IgD-negative memory B cell (primary cell): ENCODE measurements at regions not wholly inside any gene's neighbourhood (a gene's known extent, or its start where the extent isn't known, plus 50 kb on each side); places are given as distances from the start of the nearest gene placed in this dataset.

Experiments used
- H3K27ac Mint-ChIP-seq, 3 donors: one replicate each; pipeline ENCODE4 v1.8.0; 2020 to 2022; ENCODE audit warnings: mild to moderate bottlenecking in 3 of 3, mixed read lengths in 3 of 3, moderate library complexity in 1 of 3
- H3K27me3 Mint-ChIP-seq: one replicate; pipeline ENCODE4 v1.8.0; 2021; ENCODE audit warnings: mixed read lengths
- H3K36me3 Mint-ChIP-seq: one replicate; pipeline ENCODE4 v1.8.0; 2020; ENCODE audit warnings: mild to moderate bottlenecking, mixed read lengths
- H3K4me1 Mint-ChIP-seq, 3 donors: one replicate each; pipeline ENCODE4 v1.8.0; 2020 to 2022; ENCODE audit warnings: mixed read lengths in 3 of 3, mild to moderate bottlenecking in 1 of 3
- H3K4me3 Mint-ChIP-seq, 4 donors: one replicate each; pipeline ENCODE4 v1.8.0; 2020 to 2022; ENCODE audit warnings: mild to moderate bottlenecking in 4 of 4, mixed read lengths in 4 of 4, moderate library complexity in 3 of 4
- H3K9me3 Mint-ChIP-seq, 3 donors: one replicate each; pipeline ENCODE4 v1.8.0; 2020 to 2021; ENCODE audit warnings: mixed read lengths in 3 of 3, mild to moderate bottlenecking in 1 of 3

DNA sequence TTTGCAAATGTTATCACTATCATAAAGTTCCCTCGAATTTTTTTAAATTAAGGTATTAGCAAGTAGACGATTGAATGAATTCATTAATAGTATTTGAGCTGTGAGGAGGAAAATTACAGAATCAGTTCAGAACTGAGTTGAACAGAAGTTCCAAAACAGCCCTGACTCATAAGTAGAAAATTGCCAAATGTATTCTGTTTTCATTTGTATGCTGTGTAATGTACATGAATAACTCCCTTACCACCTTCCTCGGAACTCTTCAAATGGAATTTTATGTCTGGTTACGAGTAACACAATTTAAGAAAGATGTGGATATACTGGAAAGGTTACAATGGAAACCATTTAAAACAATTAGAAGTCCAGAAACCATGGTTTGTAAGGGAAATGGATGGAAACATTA lies 283.3 kb upstream of the FAR2 start:
- H3K4me1 Mint-ChIP-seq = no peaks in the 10 kb centered on the region
- H3K4me3 Mint-ChIP-seq = no peak overlapping the region
- H3K27ac Mint-ChIP-seq = no peak overlapping the region
- H3K27me3 Mint-ChIP-seq = no peaks in the 10 kb centered on the region
- H3K36me3 Mint-ChIP-seq = no peaks in the 10 kb centered on the region
- no peaks in the 10 kb centered on the region for H3K9me3 Mint-ChIP-seq

DNA sequence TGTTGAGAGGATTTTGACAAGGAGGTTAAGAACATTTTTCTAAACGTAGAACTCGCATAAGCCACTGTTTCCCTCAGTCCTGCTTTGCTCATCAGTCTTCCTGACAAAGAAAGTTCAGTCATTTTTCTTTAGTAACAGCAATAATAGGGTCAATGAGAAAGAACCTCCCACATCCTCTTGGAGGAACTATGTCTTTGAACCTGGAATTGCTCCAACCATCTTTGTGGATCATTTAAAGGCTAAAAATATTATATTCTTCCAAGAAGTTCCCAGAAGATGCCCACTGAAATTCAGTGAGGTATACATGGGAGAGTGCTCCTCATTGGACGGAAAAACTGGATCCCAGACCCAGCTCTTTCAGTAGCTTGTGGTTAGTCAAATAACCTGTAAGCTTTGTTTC lies 282.8 kb upstream of the FAR2 start:
- Mint-ChIP-seq H3K36me3 (no peaks in the 10 kb centered on the region), H3K4me1 (no peaks in the 10 kb centered on the region), H3K4me3 (no peak overlapping the region), H3K27me3 (no peaks in the 10 kb centered on the region), H3K9me3 (peaks cover 0 to 2% (median 0%) of the 10 kb centered on the region in 3 donors), H3K27ac (no peak overlapping the region)

- H3K4me3 Mint-ChIP-seq = no peak overlapping the region
- no peaks in the 10 kb centered on the region for H3K27me3 Mint-ChIP-seq
- no peak overlapping the region for H3K27ac Mint-ChIP-seq
- no peaks in the 10 kb centered on the region for H3K36me3 Mint-ChIP-seq
- H3K4me1 Mint-ChIP-seq = no peaks in the 10 kb centered on the region
- H3K9me3 Mint-ChIP-seq = peaks cover 0 to 3% (median 0%) of the 10 kb centered on the region in 3 donors
Measured at GRCh38 chr12:28866715-28867503, 282.2 kb upstream of the FAR2 start.

- Mint-ChIP-seq H3K9me3 (peaks cover 0 to 4% (median 0%) of the 10 kb centered on the region in 3 donors), H3K27ac (no peak overlapping the region), H3K36me3 (no peaks in the 10 kb centered on the region), H3K4me3 (no peak overlapping the region), H3K4me1 (no peaks in the 10 kb centered on the region), H3K27me3 (no peaks in the 10 kb centered on the region)
Measured at GRCh38 chr12:28868414-28868813, 280.7 kb upstream of the FAR2 start.

- Mint-ChIP-seq H3K4me3 (no peak overlapping the region), H3K9me3 (peaks cover 0 to 4% (median 0%) of the 10 kb centered on the region in 3 donors), H3K27me3 (no peaks in the 10 kb centered on the region), H3K36me3 (no peaks in the 10 kb centered on the region), H3K27ac (no peak overlapping the region), H3K4me1 (no peaks in the 10 kb centered on the region)
Measured at GRCh38 chr12:28869197-28869596, 279.9 kb upstream of the FAR2 start.

- Mint-ChIP-seq H3K27me3 (no peaks in the 10 kb centered on the region), H3K27ac (no peak overlapping the region)
Measured at GRCh38 chr12:28870839-28871440, 278.1 kb upstream of the FAR2 start.

GRCh38 chr12:28872654-28873268 lies 276.3 kb upstream of the FAR2 start:
- Mint-ChIP-seq H3K4me1 (no peaks in the 10 kb centered on the region), H3K27me3 (no peaks in the 10 kb centered on the region), H3K4me3 (no peak overlapping the region), H3K36me3 (no peaks in the 10 kb centered on the region), H3K9me3 (peaks cover 0 to 4% (median 0%) of the 10 kb centered on the region in 3 donors), H3K27ac (no peak overlapping the region)

More at GRCh38 chr12:28870839-28871440, 278.1 kb upstream of the FAR2 start:
- peaks cover 0 to 4% (median 0%) of the 10 kb centered on the region in 3 donors for H3K9me3 Mint-ChIP-seq
- no peaks in the 10 kb centered on the region for H3K4me1 Mint-ChIP-seq
- H3K4me3 Mint-ChIP-seq = no peak overlapping the region
- no peaks in the 10 kb centered on the region for H3K36me3 Mint-ChIP-seq

DNA sequence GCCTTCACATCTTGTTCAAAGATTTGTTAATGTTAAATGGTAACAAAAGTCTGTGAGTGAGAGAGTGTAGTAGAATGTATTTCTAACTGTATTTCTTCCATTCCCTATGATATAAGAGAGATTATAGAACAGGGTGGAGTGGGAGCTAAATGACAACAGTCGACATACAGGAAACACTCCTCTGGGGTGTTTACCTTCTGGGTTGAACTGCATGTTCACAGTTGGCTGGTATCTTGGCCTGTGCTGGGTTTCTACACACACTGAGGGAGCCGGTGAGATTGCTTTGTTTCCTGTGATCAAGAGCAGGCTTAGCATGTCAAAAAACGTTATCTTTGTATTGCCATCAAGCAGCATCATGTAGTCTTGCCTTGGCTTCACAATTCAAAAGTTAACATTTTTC lies 274.3 kb upstream of the FAR2 start:
- H3K9me3 Mint-ChIP-seq = peaks cover 0 to 4% (median 2%) of the 10 kb centered on the region in 3 donors
- no peak overlapping the region for H3K4me3 Mint-ChIP-seq
- H3K27me3 Mint-ChIP-seq = no peaks in the 10 kb centered on the region
- no peaks in the 10 kb centered on the region for H3K4me1 Mint-ChIP-seq
- H3K36me3 Mint-ChIP-seq = no peaks in the 10 kb centered on the region
- H3K27ac Mint-ChIP-seq = no peak overlapping the region

GRCh38 chr12:28876196-28876798 lies 272.8 kb upstream of the FAR2 start:
- Mint-ChIP-seq H3K4me3 (no peak overlapping the region), H3K27me3 (no peaks in the 10 kb centered on the region), H3K9me3 (peaks cover 0 to 2% (median 2%) of the 10 kb centered on the region in 3 donors), H3K36me3 (no peaks in the 10 kb centered on the region), H3K27ac (no peak overlapping the region), H3K4me1 (no peaks in the 10 kb centered on the region)

DNA sequence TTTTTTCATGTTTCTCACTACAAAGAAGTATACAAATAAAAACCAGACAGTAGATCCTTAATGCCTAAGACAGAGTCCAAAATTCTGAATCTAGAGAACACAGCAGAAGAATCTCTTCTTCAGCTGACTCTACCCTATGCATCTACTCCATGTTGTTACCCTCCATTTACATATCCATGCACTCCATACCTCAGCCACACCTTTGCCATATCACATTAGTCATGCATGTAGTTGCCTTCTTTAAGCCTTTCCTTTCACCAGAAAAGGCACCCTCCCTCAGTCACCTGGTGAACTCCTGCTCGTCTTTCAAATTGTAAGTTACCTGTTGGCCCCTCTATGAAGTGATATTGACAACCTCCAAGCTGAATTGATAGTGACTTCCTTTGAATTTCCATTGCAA lies 271.2 kb upstream of the FAR2 start:
- Mint-ChIP-seq H3K9me3 (peaks cover 0 to 2% (median 0%) of the 10 kb centered on the region in 3 donors), H3K4me1 (no peaks in the 10 kb centered on the region), H3K36me3 (no peaks in the 10 kb centered on the region), H3K27ac (no peak overlapping the region), H3K27me3 (no peaks in the 10 kb centered on the region), H3K4me3 (no peak overlapping the region)

- Mint-ChIP-seq H3K27me3 (no peaks in the 10 kb centered on the region), H3K4me3 (no peak overlapping the region), H3K4me1 (no peaks in the 10 kb centered on the region), H3K27ac (no peak overlapping the region), H3K9me3 (peaks cover 0 to 2% (median 0%) of the 10 kb centered on the region in 3 donors), H3K36me3 (no peaks in the 10 kb centered on the region)
Measured at GRCh38 chr12:28878629-28879028, 270.4 kb upstream of the FAR2 start.

DNA sequence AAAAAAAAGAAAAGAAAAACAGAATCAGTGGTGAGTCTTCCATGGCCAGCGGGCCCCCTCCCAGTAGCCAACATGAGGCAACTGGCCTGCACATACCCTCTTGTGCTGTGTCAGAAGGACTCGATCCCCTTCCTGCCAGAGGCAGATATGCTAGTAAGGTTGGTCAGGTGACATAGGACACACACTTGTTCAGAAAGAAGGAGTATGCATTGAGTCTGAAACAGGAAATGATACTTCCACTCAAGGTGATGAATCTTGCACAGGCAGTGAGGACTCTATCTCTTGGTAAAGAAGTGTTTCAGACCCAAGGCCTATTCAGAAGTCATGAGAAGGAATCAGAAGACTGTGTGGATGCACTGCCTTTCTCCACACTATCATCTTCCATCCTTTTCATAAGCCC lies 269.7 kb upstream of the FAR2 start:
- no peaks in the 10 kb centered on the region for H3K27me3 Mint-ChIP-seq
- peaks cover 0 to 2% (median 0%) of the 10 kb centered on the region in 3 donors for H3K9me3 Mint-ChIP-seq
- no peak overlapping the region for H3K27ac Mint-ChIP-seq
- H3K4me1 Mint-ChIP-seq = no peaks in the 10 kb centered on the region
- H3K4me3 Mint-ChIP-seq = no peak overlapping the region
- no peaks in the 10 kb centered on the region for H3K36me3 Mint-ChIP-seq

GRCh38 chr12:28882444-28882843 lies 266.6 kb upstream of the FAR2 start:
- no peaks in the 10 kb centered on the region for H3K27me3 Mint-ChIP-seq
- H3K27ac Mint-ChIP-seq = no peak overlapping the region
- H3K36me3 Mint-ChIP-seq = no peaks in the 10 kb centered on the region
- H3K4me3 Mint-ChIP-seq = no peak overlapping the region
- no peaks in the 10 kb centered on the region for H3K4me1 Mint-ChIP-seq
- peaks cover 0 to 2% (median 0%) of the 10 kb centered on the region in 3 donors for H3K9me3 Mint-ChIP-seq

DNA sequence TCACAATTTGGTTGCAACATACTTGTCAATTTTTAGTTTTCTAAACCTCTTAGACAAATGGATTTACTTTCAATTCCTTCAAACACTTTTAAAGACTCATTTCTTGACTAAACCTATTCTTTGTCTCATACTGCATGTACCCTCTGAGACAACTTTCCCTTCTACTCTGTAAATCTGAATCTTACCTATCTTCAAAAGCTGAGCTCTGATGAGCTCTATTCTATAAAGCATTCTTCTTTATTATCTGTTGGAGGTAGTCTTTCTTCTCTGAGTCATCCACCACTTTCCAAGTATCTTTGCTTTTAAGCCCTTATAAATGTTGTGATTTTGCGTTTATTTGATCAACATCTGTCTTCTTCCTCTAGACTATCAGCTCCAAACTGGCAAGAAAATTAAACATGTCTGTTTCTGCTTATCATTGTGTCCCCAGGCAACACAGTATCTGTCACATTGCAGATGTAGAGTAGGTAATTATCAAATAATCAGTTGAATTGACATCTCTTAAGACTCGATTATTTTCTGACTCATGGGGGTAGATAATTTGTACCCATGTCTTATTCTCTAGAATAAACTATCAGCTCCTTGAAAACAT lies 265.6 kb upstream of the FAR2 start:
- H3K36me3 Mint-ChIP-seq = no peaks in the 10 kb centered on the region

More for the DNA sequence above, 265.6 kb upstream of the FAR2 start:
- no peak overlapping the region for H3K4me3 Mint-ChIP-seq
- H3K4me1 Mint-ChIP-seq = no peaks in the 10 kb centered on the region
- no peaks in the 10 kb centered on the region for H3K9me3 Mint-ChIP-seq
- H3K27me3 Mint-ChIP-seq = no peaks in the 10 kb centered on the region
- H3K27ac Mint-ChIP-seq = no peak overlapping the region
